Astrocyte of the cerebellum (primary cell): ENCODE measurements at regions not wholly inside any gene's neighbourhood (a gene's known extent, or its start where the extent isn't known, plus 50 kb on each side); places are given as distances from the start of the nearest gene placed in this dataset.

Source experiments
- DNase-seq: peaks from one replicate; pipeline ENCODE4 v3.0.0-alpha.2; 2011; ENCODE audit warnings: low read depth
- H3K4me3 ChIP-seq: 2 replicates; pipeline ENCODE4 v1.5.1; 2011; ENCODE audit warnings: mild to moderate bottlenecking, low read depth, low read length, moderate library complexity
- in situ Hi-C: cut with HindIII; loops from 2 replicates; pipeline ENCODE4 v1.10.0; 2017; ENCODE audit warnings: low sequenced_read_pairs
- TF ChIP-seq, protein P1 (sequence below): IDR thresholded peaks from 2 replicates; pipeline ENCODE4 v1.5.1; 2012; ENCODE audit warnings: low read length, low read depth, moderate library complexity, mild to moderate bottlenecking; ENCODE audit errors: missing control alignments

- TF ChIP-seq, protein P1, sequence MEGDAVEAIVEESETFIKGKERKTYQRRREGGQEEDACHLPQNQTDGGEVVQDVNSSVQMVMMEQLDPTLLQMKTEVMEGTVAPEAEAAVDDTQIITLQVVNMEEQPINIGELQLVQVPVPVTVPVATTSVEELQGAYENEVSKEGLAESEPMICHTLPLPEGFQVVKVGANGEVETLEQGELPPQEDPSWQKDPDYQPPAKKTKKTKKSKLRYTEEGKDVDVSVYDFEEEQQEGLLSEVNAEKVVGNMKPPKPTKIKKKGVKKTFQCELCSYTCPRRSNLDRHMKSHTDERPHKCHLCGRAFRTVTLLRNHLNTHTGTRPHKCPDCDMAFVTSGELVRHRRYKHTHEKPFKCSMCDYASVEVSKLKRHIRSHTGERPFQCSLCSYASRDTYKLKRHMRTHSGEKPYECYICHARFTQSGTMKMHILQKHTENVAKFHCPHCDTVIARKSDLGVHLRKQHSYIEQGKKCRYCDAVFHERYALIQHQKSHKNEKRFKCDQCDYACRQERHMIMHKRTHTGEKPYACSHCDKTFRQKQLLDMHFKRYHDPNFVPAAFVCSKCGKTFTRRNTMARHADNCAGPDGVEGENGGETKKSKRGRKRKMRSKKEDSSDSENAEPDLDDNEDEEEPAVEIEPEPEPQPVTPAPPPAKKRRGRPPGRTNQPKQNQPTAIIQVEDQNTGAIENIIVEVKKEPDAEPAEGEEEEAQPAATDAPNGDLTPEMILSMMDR, result no peak
- in situ Hi-C loops, result no loop called here
- no peak overlapping the region for H3K4me3 ChIP-seq
- no peak for DNase-seq
Observed at GRCh38 chr5:128626536-128627090, 88.6 kb upstream of the FBN2 start.

DNA sequence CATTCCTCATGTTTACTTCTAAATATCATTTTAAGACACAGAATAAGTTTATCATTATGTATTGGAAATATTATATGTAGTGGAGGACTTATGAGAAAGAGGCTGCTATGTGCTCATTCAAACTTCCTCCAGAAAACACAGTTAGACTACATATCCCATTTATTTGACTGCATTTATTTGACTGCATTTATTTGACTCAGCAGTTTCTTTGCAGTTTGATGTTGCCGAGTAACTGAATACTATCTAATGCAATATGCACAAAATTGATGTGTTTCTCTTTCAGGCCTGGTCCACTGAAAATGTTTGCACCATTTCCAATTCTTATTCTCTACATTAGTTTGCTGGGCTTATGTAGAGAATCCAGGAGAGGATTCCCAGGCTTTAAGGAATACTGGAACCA lies 89.9 kb upstream of the FBN2 start:
- no peak for DNase-seq
- in situ Hi-C loops, result no loop called here
- TF ChIP-seq, protein P1, result no peak
- no peak overlapping the region for H3K4me3 ChIP-seq

- in situ Hi-C loops, result no loop called here
- H3K4me3 ChIP-seq, result no peak overlapping the region
- no peak for DNase-seq
- TF ChIP-seq, protein P1, result no peak
Observed at GRCh38 chr5:128629157-128629556, 91.1 kb upstream of the FBN2 start.

DNA sequence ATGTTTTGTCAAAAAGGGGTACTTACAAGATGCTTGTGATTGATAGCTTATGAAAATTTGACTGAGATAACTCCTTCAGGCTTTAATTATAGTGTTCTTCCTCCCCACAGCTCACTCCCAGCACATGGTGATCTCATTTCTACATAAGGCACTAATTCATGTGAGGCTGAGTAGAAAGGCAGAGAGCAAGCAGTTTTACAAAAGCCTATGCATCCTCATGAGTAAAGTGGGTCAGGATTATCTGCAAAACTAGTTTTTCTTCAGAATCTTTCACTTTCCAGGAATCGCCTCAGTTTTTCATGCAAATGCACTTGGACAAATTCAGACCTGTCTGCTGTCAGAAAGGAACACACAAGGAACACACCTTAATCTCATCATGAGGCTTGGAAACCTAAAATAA lies 92.1 kb upstream of the FBN2 start:
- TF ChIP-seq, protein P1, result no peak
- no peak overlapping the region for H3K4me3 ChIP-seq
- DNase-seq, result no peak
- in situ Hi-C loops, result no loop called here

DNA sequence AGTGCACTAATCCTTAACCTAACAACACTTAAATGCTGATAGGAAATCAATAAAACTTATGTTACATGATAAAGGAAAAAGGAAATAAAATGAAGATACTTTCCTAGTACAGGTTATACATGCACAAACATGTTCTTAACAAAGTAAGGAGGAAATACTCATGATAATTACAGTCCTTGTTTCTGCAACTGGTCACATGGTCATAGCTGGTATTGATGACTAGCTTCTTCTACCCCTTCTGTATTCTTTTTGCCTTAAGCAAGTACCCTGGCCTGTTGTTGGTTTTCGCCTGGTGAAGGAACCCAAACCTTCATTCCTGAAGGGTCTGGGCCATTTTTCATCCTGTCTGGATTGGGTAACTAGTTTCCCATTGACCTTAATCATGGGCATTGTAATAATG lies 93.7 kb upstream of the FBN2 start:
- in situ Hi-C loops, result no loop called here
- H3K4me3 ChIP-seq, result no peak overlapping the region
- TF ChIP-seq, protein P1, result no peak
- no peak for DNase-seq

GRCh38 chr5:128632264-128632663 lies 94.2 kb upstream of the FBN2 start:
- TF ChIP-seq, protein P1, result no peak
- no peak for DNase-seq
- no peak overlapping the region for H3K4me3 ChIP-seq
- in situ Hi-C loops, result no loop called here

- no peak overlapping the region for H3K4me3 ChIP-seq
- no peak for DNase-seq
- TF ChIP-seq, protein P1, result no peak
- in situ Hi-C loops, result no loop called here
Observed at GRCh38 chr5:128633901-128634300, 95.9 kb upstream of the FBN2 start.
